Right kidney (tissue), 1 donor: ENCODE measurements at regions not wholly inside any gene's neighbourhood (a gene's known extent, or its start where the extent isn't known, plus 50 kb on each side); places are given as distances from the start of the nearest gene placed in this dataset.

Experiments
- DNase-seq: peaks from one replicate; pipeline ENCODE4 v3.0.0-alpha.2; 2016

- DNase-seq = no peak
Observed at GRCh38 chr2:11102956-11103860, 52.1 kb upstream of the SLC66A3 start.

DNA sequence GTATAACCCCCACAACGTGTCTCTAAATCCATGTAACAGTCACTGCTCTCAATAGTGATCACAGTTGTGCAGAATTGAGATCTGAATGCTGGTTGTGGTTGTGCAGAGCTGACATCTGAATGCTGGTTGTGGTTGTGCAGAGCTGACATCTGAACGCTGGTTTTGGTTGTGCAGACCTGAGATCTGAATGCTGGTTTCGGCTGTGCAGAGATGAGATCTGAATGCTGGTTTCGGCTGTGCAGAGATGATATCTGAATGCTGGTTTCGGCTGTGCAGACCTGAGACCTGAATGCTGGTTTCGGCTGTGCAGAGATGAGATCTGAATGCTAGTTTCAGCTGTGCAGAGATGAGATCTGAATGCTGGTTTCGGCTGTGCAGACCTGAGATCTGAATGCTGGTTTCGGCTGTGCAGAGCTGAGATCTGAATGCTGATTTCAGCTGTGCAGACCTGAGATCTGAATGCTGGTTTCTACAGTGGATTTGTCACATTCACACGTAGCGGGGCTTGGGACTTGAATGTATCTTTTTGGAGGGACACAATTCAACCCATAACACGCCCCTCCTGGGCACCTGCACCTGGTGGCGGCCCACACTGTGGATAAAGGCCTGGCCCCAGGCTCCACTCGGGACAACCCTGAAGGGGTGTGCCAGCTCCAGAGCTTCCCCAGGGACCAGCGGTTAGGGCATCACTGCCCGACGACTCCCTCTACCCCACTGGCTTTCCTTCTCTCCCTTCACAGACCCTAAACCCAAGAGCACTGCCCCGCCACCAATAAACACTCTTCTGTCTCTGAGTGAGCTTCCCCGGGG lies 51.1 kb upstream of the SLC66A3 start:
- DNase-seq = no peak

DNA sequence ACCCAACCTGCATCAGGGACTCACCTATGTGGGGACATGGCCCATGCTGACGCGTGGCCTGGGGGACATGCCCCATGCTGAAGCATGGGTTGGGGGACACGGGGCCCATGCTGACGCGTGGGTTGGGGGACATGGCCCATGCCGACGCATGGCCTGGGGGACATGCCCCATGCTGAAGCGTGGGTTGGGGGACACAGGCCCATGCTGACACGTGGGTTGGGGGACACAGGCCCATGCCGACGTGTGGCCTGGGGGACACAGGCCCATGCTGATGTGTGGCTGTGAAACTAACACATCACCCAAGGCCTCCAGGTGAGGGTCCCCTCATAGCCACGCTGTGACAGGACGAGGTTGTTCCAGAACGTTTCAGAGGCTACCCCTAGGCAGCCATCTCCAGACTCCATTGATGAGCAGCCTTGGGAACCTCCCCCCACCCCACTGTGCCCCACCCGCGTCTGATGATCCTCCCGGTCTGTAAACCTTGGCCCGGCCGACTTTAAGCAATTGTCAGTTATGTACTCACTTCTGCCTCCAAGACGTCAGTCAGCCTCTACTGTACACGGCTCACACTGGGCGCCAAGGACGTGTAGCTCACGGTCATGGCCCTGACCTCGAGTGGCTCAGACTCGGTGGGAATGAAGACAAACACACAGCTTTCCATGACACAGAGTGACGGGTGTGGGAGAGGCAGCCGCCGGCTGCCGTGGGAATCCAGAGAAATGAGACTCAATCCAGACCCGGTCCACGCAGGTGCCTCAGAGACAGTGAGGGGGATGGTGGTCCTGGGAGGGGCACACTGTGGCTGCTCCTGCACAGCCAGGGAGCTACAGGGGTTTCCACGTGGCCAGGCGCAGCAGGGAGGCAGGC lies 50.2 kb upstream of the SLC66A3 start:
- no peak for DNase-seq
